Heart left ventricle (tissue), 16 donors: ENCODE measurements at regions not wholly inside any gene's neighbourhood (a gene's known extent, or its start where the extent isn't known, plus 50 kb on each side); places are given as distances from the start of the nearest gene placed in this dataset.

Experiments used
- ATAC-seq, 4 donors: fragments of 200-7000 bp; cut with Tn5 transposase; one replicate each; pipeline ENCODE4 v1.9.1; 2020 to 2022; ENCODE audit warnings: moderate library complexity in 4 of 4, mild to moderate bottlenecking in 3 of 4, moderate number of reproducible peaks in 1 of 4
- DNase-seq, 5 donors: peaks; one replicate each; pipeline ENCODE4 v3.0.0-alpha.2; 2020
- H3K27ac ChIP-seq, 12 donors: fragments of 200-600 bp; sonication (generic) in 4 of 12; one replicate each; pipeline versions ENCODE4 v1.5.0 to v1.8.0; 2016 to 2022; ENCODE audit warnings: mild to moderate bottlenecking in 2 of 12
- H3K27me3 ChIP-seq, 9 donors: fragments of 200-600 bp; sonication (generic) in 2 of 9; one replicate each; pipeline versions ENCODE4 v1.5.1 to v1.8.0; 2016 to 2022; ENCODE audit warnings: mild to moderate bottlenecking in 3 of 9
- H3K36me3 ChIP-seq, 9 donors: fragments of 200-600 bp; sonication (generic) in 2 of 9; one replicate each; pipeline versions ENCODE4 v1.5.0 to v1.8.0; 2018 to 2022; ENCODE audit warnings: mild to moderate bottlenecking in 2 of 9
- H3K4me1 ChIP-seq, 12 donors: fragments of 200-600 bp; sonication (generic) in 4 of 12; one replicate each; pipeline versions ENCODE4 v1.5.0 to v1.8.0; 2016 to 2022; ENCODE audit warnings: mild to moderate bottlenecking in 3 of 12
- H3K4me3 ChIP-seq, 12 donors: fragments of 200-600 bp; sonication (generic) in 4 of 12; one replicate each; pipeline versions ENCODE4 v1.5.0 to v1.8.0; 2017 to 2022; ENCODE audit warnings: mild to moderate bottlenecking in 9 of 12, moderate library complexity in 4 of 12
- H3K9me3 ChIP-seq, 12 donors: fragments of 200-600 bp; sonication (generic) in 4 of 12; one replicate each; pipeline versions ENCODE4 v1.5.0 to v1.8.0; 2016 to 2022; ENCODE audit warnings: mild to moderate bottlenecking in 1 of 12
- POLR2A ChIP-seq, 2 donors: fragments of 450-650 bp; IDR thresholded peaks; one replicate each; pipeline ENCODE4 v1.6.1; 2017; ENCODE audit warnings: antibody characterized with exemption in 2 of 2, mild to moderate bottlenecking in 2 of 2, moderate library complexity in 2 of 2
- WGBS, 4 donors: extraction: QIAGEN DNeasy Blood & Tissue Kit in 2 of 4; methylation state at CpG; one replicate each; pipeline versions ENCODE4 v1.1.5 to v1.1.7; 2013 to 2018; 5-methylcytosine and 5-hydroxymethylcytosine counted together
- intact Hi-C, 10 donors: fragments of 100-400 bp; cut with DNase I; formaldehyde crosslinking; loops; one replicate each; pipeline versions ENCODE4 v1.11.1 to v1.14.2; 2022
- TF ChIP-seq, protein P1 (sequence below), 12 donors: fragments of 200-600 bp; sonication (generic) in 4 of 12; IDR thresholded peaks; one replicate each; pipeline versions ENCODE4 v1.5.0 to v1.8.0; 2018 to 2022; ENCODE audit warnings: antibody characterized with exemption in 12 of 12, mild to moderate bottlenecking in 5 of 12
- donor health status: ischemic (EF 13 %, LVEDD 7.1; RV severe dilation, severe dysfunction).
- donor health status: healthy with polysubstance abuse.
- donor health status: DM: no; HTN: yes; CAD: no.
- donor health status: DM: no; HTN: no; CAD: no.
- donor health status: ischemic (EF 25% LVEDD 6.9; RV normal size, moderate dysfunction).
- donor health status: ischemic (EF 25% LVEDD 5.7; RV mildly dilated, moderate dysfunction).
- donor health status: healthy.
- donor health status: DM: yes; HTN: yes; CAD: no.
- donor health status: ischemic (EF 35%, LVEDD 5.7; RV mildly dilated, moderate dysfunction).
- donor health status: nonischemic (EF 11% LVEDD 7.7; RV severe dilation, severe dysfunction).
- donor health status: DM: yes; HTN: yes; CAD: no.
- donor health status: PGD.
- donor health status: ischemic (EF 29% LVEDD 5.4; RV normal size, mild dysfunction).
- donor health status: nonischemic (EF 23%, LVEDD 6.1; RV moderate dilation, normal function).

DNA sequence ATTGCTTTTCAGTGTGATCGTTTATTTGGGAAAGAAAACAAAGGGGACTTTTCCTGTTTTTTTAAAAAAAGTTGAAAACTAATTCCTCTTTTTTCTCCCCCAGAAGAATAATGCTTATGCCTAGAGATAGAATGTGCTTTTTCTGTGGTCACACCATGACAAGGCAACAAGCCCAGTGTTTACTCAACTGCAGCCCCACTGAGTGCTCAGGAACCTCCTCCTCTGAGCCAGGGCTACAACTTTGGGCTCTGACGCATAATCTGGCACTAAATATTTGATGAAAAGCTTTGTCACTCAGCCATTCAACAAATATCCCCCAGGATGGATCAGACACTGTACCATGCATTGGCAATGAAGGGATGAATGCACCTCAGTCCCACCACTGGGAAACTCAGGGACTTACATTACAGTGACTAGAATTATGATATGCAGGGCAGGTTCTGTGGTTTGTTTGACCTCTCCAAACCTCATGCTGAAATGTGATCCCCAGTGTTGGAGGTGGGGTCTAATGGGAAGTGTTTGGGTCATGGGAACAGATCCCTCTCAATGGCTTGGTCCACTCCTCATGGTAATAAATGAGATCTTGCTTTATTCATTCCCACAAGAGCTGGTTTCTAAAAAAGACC is 155.9 kb downstream of the CCDC34 start:
- intact Hi-C loops, result no loop called here
- ATAC-seq, result no peak
- WGBS, 4 donors, result 50 to 68% (median 58%) methylated on average over 2 of the region's 2 CpGs
- DNase-seq, result no peak
- H3K4me3 ChIP-seq, result no peak overlapping the region
- H3K27me3 ChIP-seq, result no peaks in the 10 kb centered on the region
- H3K36me3 ChIP-seq, result no peaks in the 10 kb centered on the region
- peaks cover 0 to 29% (median 4%) of the 10 kb centered on the region in 12 donors for H3K4me1 ChIP-seq
- no peak for TF ChIP-seq POLR2A (IDR thresholded peaks at IDR 0.05)
- TF ChIP-seq, protein P1, sequence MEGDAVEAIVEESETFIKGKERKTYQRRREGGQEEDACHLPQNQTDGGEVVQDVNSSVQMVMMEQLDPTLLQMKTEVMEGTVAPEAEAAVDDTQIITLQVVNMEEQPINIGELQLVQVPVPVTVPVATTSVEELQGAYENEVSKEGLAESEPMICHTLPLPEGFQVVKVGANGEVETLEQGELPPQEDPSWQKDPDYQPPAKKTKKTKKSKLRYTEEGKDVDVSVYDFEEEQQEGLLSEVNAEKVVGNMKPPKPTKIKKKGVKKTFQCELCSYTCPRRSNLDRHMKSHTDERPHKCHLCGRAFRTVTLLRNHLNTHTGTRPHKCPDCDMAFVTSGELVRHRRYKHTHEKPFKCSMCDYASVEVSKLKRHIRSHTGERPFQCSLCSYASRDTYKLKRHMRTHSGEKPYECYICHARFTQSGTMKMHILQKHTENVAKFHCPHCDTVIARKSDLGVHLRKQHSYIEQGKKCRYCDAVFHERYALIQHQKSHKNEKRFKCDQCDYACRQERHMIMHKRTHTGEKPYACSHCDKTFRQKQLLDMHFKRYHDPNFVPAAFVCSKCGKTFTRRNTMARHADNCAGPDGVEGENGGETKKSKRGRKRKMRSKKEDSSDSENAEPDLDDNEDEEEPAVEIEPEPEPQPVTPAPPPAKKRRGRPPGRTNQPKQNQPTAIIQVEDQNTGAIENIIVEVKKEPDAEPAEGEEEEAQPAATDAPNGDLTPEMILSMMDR (IDR thresholded peaks at IDR 0.05), result no peak
- H3K9me3 ChIP-seq, result no peaks in the 10 kb centered on the region
- H3K27ac ChIP-seq, result no peak overlapping the region

DNA sequence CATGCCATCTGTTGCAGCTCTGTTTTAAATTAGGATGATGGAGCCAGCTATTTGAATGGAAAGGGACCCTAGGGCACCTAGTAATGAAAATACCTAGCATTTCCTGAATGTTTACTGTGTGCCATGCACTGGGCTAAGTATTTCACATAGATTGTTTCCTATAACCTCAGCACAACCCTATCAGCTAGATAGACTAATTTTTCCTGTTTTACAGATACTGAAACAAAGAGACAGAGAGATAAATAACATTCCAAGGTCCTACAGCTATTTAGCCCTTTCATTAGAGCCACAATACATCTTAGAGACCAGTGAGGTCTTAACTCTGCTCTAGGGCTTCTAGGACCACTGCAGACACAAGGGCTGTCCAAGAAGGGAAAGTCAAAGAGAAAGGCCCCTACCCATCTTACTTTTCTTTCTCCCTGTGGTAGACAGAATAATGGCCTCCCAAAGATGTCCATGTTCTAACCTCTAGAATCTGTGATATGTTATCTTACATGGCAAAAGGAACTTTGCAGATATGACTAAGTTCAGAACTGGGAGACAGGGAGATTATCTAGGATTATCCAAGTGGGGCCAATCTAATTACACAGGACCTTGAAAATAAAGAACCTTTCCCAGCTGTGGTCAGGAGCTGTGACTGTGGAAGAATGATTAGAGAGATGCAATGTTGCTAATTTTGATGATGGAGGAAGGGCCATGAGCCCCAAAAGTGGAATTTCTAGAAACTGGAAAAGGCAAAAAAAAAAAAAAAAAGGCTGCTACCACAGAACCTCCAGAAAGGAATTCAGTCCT is 157.0 kb downstream of the CCDC34 start:
- H3K4me1 ChIP-seq, result peaks cover 0 to 34% (median 10%) of the 10 kb centered on the region in 12 donors
- H3K4me3 ChIP-seq, result no peak overlapping the region
- H3K9me3 ChIP-seq, result no peaks in the 10 kb centered on the region
- H3K36me3 ChIP-seq, result no peaks in the 10 kb centered on the region
- intact Hi-C loops, result loop anchor here in 1 of 10 donors (1.0 kb wide), 1 partner anchor 90 kb away; no protein-coding TSS in a partner anchor
- no peaks in the 10 kb centered on the region for H3K27me3 ChIP-seq
- H3K27ac ChIP-seq, result peak overlapping the region in 4 of 12 donors; percentile 5 to 32 (median 17)
- TF ChIP-seq, protein P1 (IDR thresholded peaks at IDR 0.05), result no peak
- no peak for TF ChIP-seq POLR2A (IDR thresholded peaks at IDR 0.05)
- no peak for ATAC-seq
- DNase-seq, result no peak

DNA sequence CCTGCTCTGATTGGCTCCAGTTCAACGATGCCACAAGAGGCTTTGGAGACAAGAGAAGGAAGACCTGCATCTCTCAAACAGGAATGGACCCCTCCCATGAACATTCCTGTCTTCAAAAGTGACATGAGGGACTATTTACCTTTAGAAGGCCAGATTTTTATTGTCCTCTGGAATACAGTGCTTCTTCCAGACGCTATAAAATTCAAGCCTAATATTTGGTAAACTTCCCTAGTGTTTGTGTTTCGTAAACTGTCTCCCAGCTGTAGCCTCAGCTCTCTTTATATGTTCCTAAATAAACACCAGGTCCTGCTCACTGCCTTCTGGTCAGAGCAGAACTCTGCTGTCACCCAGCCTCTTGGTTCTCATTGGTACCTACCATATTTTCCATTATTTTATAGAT is 157.8 kb downstream of the CCDC34 start:
- ATAC-seq (no peak), DNase-seq (no peak)
- 36 to 69% (median 51%) methylated on average over 3 of the region's 3 CpGs for WGBS, 4 donors
- intact Hi-C loops, result no loop called here
- no peak overlapping the region for H3K4me3 ChIP-seq
- H3K36me3 ChIP-seq, result no peaks in the 10 kb centered on the region
- H3K27me3 ChIP-seq, result no peaks in the 10 kb centered on the region
- peaks cover 0 to 34% (median 10%) of the 10 kb centered on the region in 12 donors for H3K4me1 ChIP-seq
- H3K9me3 ChIP-seq, result no peaks in the 10 kb centered on the region
- no peak for TF ChIP-seq POLR2A (IDR thresholded peaks at IDR 0.05)
- TF ChIP-seq, protein P1 (IDR thresholded peaks at IDR 0.05), result no peak
- H3K27ac ChIP-seq, result peak overlapping the region in 5 of 12 donors; percentile 5 to 32 (median 27)

DNA sequence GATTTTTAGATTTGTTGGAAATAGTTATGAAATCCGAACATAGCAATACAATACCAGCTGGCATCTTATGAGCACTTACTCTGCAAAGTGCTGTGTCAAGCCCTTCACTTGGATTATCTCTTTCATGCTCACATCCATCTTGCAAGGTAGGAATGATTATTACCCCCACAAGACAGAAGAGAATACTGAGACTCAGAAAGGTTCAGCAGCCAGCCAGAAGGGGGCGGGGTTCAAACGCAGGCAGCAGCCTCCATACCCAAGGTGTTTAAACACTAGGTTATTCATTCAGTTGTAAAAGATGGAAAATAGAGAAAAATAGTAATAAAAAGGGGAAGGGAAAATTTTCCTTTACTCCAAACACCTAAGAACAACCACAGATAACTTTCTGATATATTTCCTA is 158.5 kb downstream of the CCDC34 start:
- Histone ChIP-seq H3K36me3 (no peaks in the 10 kb centered on the region), H3K9me3 (no peaks in the 10 kb centered on the region), H3K4me1 (peaks cover 0 to 28% (median 10%) of the 10 kb centered on the region in 12 donors), H3K4me3 (no peak overlapping the region), H3K27me3 (no peaks in the 10 kb centered on the region), H3K27ac (no peak overlapping the region)
- 77 to 86% (median 79%) methylated on average over 3 of the region's 3 CpGs for WGBS, 4 donors
- no peak for ATAC-seq
- TF ChIP-seq POLR2A (IDR thresholded peaks at IDR 0.05), result no peak
- TF ChIP-seq, protein P1 (IDR thresholded peaks at IDR 0.05), result peak in 10 of 12 donors; percentile 5 to 47 (median 20)
- intact Hi-C loops, result no loop called here
- DNase-seq, result no peak
